BLaER1 treated with 17β-estradiol and CSF1 and Interleukin-3, amounts not matched to agents 10 nM and 100 nM (cell line): ENCODE measurements at regions not wholly inside any gene's neighbourhood (a gene's known extent, or its start where the extent isn't known, plus 50 kb on each side); places are given as distances from the start of the nearest gene placed in this dataset.
"Not testable (repeated sequence)": the region's sequence is repeated elsewhere in the genome, so short reads cannot be mapped to it uniquely, and the experiment has no call there.

Experiments used
- H3K27ac ChIP-seq, 11 experiments: shearing (Covaris generic); formaldehyde crosslinking; 2 replicates each; pipeline ENCODE4 v1.8.1; 2022
- H3K27me3 ChIP-seq, 11 experiments: shearing (Covaris generic); formaldehyde crosslinking; 2 replicates each; pipeline ENCODE4 v1.8.1; 2022
- H3K36me3 ChIP-seq, 11 experiments: shearing (Covaris generic); formaldehyde crosslinking; 2 replicates each; pipeline ENCODE4 v1.8.1; 2022
- H3K4me1 ChIP-seq, 10 experiments: shearing (Covaris generic); formaldehyde crosslinking; 2 replicates each; pipeline ENCODE4 v1.8.1; 2022
- H3K4me2 ChIP-seq, 11 experiments: shearing (Covaris generic); formaldehyde crosslinking; 2 replicates each; pipeline ENCODE4 v1.8.1; 2022
- H3K4me3 ChIP-seq, 10 experiments: shearing (Covaris generic); formaldehyde crosslinking; 2 replicates each; pipeline ENCODE4 v1.8.1; 2022
- H3K9ac ChIP-seq, 11 experiments: shearing (Covaris generic); formaldehyde crosslinking; 2 replicates each; pipeline ENCODE4 v1.8.1; 2022
- H3K9me3 ChIP-seq, 11 experiments: shearing (Covaris generic); formaldehyde crosslinking; replicated peaks in 1 of 11; 2 replicates each; pipeline ENCODE4 v1.8.1; 2022
- H4K20me1 ChIP-seq, 11 experiments: shearing (Covaris generic); formaldehyde crosslinking; 2 replicates each; pipeline ENCODE4 v1.8.1; 2022
- Cebpa-rat ChIP-seq, 11 experiments: shearing (Covaris generic); IDR thresholded peaks; 2 replicates each; pipeline ENCODE4 v1.8.1; 2022

DNA sequence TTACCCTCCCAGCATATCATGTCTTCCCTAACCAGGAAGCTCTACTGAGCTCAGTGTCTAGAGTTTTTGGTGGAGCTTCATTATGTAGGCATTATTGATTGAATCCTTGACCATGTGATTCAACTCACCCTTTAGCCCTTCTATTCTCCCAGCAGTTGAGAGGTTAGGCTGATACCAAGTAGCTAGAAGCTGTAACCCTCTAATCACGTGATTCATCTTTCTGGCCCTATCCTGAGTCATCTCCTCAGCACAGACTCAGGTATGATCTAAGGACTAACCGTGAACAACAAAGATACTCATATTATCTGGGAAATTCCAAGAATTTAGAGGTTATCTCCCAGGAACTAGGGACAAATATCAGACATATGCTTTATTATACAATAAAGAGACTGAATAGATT lies 625.5 kb downstream of the JRKL start:
- Histone ChIP-seq H3K27me3 (no peaks in the 10 kb centered on the region), H4K20me1 (no peaks in the 10 kb centered on the region), H3K9me3 (0 out of 22 replicates have a peak, but pooled peaks cover 0 to 5% (median 0%) of the 10 kb centered on the region in 11 experiments), H3K4me2 (no peak overlapping the region), H3K27ac (no peak overlapping the region), H3K9ac (no peak overlapping the region), H3K4me3 (no peak overlapping the region), H3K4me1 (no peaks in the 10 kb centered on the region), H3K36me3 (no peaks in the 10 kb centered on the region)
- TF ChIP-seq Cebpa-rat (IDR thresholded peaks at IDR 0.05), result no peak

DNA sequence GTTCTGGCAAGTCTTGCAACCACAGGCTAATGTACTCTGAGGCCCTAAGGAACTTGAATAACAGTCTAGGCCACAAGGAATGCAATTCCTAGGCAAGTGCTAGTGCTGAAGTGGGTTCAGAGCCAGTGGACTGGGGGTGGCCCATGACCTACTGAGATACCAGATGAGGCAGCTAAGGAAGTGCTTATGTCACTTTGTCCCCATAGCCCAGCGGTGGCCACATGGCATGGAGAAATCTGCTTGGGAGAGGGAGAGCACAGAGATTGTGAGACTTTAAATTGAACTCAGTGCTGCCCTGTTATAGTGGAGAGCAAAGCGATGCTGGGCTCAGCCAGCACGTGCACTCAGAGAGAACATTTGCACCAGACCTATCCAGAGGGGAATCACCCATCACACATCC lies 629.5 kb downstream of the JRKL start:
- no peak for TF ChIP-seq Cebpa-rat (IDR thresholded peaks at IDR 0.05)
- no peak overlapping the region for H3K27ac ChIP-seq
- no peak overlapping the region for H3K9ac ChIP-seq
- no peaks in the 10 kb centered on the region for H3K4me1 ChIP-seq
- H3K27me3 ChIP-seq, result no peaks in the 10 kb centered on the region
- H3K4me2 ChIP-seq, result no peak overlapping the region
- no peaks in the 10 kb centered on the region for H3K36me3 ChIP-seq
- H4K20me1 ChIP-seq, result no peaks in the 10 kb centered on the region
- no peaks in the 10 kb centered on the region for H3K9me3 ChIP-seq
- no peak overlapping the region for H3K4me3 ChIP-seq

DNA sequence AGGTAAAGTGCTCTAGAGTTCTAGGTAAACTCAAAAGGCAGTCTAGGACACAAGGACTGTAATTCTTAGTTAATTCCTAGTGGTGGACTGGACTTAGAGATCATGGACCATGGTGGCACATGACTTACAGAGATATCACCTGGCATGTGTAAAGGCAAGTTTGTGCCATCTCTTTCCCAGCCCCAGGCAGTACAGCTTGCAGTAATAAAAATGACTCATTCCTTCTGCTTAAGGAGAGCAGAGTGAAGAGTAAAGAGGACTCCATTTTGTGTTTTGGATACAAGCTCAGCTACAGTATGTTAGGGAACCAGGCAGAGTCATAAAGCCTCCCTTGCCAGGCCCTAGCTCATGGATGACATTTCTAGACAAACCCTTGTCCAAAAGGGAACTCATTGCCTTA lies 629.9 kb downstream of the JRKL start:
- no peaks in the 10 kb centered on the region for H3K27me3 ChIP-seq
- no peaks in the 10 kb centered on the region for H3K36me3 ChIP-seq
- H3K4me1 ChIP-seq, result no peaks in the 10 kb centered on the region
- TF ChIP-seq Cebpa-rat (IDR thresholded peaks at IDR 0.05), result no peak
- no peak overlapping the region for H3K27ac ChIP-seq
- no peaks in the 10 kb centered on the region for H4K20me1 ChIP-seq
- H3K9me3 ChIP-seq, result no peaks in the 10 kb centered on the region
- H3K4me3 ChIP-seq, result no peak overlapping the region
- H3K9ac ChIP-seq, result no peak overlapping the region
- no peak overlapping the region for H3K4me2 ChIP-seq

DNA sequence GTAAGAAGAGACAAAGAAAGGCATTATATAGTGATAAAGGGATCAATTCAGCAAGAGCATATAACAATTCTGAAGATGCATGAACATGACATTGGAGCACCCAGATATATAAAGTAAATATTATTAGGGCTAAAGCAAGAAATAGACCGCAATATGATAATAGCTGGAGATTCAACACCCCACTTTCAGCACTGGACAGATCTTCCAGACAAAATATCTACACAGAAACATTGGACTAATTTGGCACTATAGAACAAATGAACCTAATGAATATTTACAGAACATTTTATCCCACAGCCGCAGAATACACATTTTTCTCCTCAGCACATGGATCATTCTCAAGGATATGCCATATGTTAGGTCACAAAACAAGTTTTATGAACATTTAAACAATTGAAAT lies 633.1 kb downstream of the JRKL start:
- Histone ChIP-seq H3K27ac (no peak overlapping the region), H3K4me3 (no peak overlapping the region), H3K9ac (no peak overlapping the region), H3K4me2 (no peak overlapping the region), H4K20me1 (no peaks in the 10 kb centered on the region), H3K9me3 (peaks cover 0 to 4% (median 0%) of the 10 kb centered on the region in 11 experiments; a peak in 1 of 22 replicates), H3K4me1 (no peaks in the 10 kb centered on the region), H3K27me3 (no peaks in the 10 kb centered on the region), H3K36me3 (no peaks in the 10 kb centered on the region)
- no peak for TF ChIP-seq Cebpa-rat (IDR thresholded peaks at IDR 0.05)

DNA sequence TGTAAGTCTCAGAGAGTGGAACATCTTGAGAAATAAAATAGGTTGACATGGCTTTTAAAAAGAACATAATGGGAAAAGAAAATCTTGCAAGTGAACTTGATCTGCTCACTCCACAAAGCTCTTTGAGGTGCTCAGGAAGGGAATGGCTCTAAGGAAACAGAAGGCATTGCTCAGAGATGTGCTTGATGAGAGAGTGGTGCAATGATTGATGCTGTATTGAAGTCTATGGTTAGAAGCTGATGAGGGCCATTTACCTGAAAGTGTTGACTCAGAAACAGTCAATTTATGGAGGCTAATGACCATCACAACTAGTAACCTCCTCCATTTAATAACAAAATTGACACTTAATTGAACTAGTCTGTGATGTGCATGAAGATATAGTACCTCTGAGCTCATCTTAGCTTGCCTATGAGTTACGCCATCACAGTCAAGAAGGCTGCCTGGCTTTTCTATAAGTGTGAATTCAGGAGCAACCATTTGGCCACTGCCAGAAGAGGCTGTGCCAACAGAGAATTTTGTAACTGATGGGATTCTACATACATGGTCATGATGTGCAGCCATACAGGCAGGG lies 639.1 kb downstream of the JRKL start:
- Histone ChIP-seq H3K4me2 (no peak overlapping the region), H3K9ac (no peak overlapping the region), H3K27me3 (no peaks in the 10 kb centered on the region), H3K4me3 (no peak overlapping the region), H3K27ac (no peak overlapping the region), H3K9me3 (peaks cover 0 to 4% (median 0%) of the 10 kb centered on the region in 11 experiments; a peak in 1 of 22 replicates), H3K36me3 (no peaks in the 10 kb centered on the region), H4K20me1 (no peaks in the 10 kb centered on the region), H3K4me1 (no peaks in the 10 kb centered on the region)
- no peak for TF ChIP-seq Cebpa-rat (IDR thresholded peaks at IDR 0.05)

DNA sequence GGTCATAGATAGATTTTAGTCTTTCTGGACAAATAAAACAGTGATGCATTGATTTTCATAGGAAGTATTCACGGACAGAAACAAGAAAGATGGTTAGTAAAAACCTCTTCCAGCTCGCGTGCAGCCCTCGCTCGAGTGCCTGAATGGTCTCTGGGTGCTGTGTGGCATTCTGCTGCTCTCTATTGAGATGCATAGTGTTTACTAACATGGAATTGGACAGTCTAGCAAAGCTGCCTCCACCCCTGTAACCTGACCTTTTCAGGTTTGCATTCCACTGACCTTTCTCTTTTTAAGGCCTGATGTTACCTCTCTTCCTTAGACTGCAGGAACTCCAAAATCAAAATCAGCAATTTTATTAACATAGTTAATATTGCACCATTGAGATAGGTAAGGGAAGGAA lies 643.4 kb downstream of the JRKL start:
- Histone ChIP-seq H3K4me1 (no peaks in the 10 kb centered on the region), H3K36me3 (no peaks in the 10 kb centered on the region), H4K20me1 (no peaks in the 10 kb centered on the region), H3K4me2 (no peak overlapping the region), H3K9ac (no peak overlapping the region), H3K27me3 (no peaks in the 10 kb centered on the region), H3K27ac (no peak overlapping the region), H3K9me3 (no peaks in the 10 kb centered on the region), H3K4me3 (no peak overlapping the region)
- TF ChIP-seq Cebpa-rat (IDR thresholded peaks at IDR 0.05), result no peak

DNA sequence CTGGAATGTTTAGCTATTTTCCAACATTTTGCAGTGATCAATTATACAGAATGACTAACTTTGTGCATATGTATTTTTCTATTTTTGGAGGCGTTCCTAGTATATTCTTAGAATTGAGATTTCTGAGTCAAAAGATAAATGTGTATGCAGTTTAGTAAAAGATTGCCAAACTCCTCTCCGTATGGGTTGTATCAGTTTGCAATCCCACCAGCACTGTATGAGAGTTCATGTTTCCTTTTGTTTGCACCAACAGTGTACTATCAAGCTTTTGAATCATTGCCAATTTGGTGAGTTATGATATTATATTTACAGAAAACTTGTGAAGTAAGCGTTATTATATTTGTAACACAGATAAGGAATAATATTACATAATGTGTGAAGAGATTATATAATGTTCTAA lies 658.7 kb downstream of the JRKL start:
- H3K4me2 ChIP-seq, result no peak overlapping the region
- TF ChIP-seq Cebpa-rat (IDR thresholded peaks at IDR 0.05), result no peak
- H3K4me1 ChIP-seq, result no peaks in the 10 kb centered on the region
- no peaks in the 10 kb centered on the region for H3K9me3 ChIP-seq
- no peak overlapping the region for H3K9ac ChIP-seq
- H3K27ac ChIP-seq, result no peak overlapping the region
- no peaks in the 10 kb centered on the region for H3K36me3 ChIP-seq
- H3K4me3 ChIP-seq, result no peak overlapping the region
- H3K27me3 ChIP-seq, result no peaks in the 10 kb centered on the region
- H4K20me1 ChIP-seq, result no peaks in the 10 kb centered on the region

DNA sequence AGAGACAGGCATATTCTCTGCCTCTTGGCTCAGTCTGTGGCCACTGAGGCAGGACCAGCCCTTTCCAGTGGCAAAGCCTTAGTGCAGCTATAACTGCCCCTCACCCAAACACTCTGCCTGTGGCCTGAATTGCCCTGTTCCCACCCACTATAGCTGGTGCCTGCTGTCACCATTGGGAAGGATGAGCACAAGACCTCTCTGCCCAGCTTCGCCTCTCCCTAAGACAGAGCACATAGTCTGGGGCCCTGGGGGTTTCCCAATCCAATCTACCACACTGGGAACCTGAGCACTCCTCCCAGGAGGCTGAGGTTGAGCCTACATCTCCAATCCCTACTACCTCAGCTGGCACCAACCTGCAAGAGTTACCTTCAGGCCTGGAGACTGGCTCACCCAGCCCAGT lies 670.4 kb downstream of the JRKL start:
- no peak overlapping the region for H3K4me2 ChIP-seq
- TF ChIP-seq Cebpa-rat (IDR thresholded peaks at IDR 0.05), result no peak
- H3K9me3 ChIP-seq, result peaks cover 0 to 8% (median 5%) of the 10 kb centered on the region in 11 experiments; a peak in 5 of 22 replicates
- H3K4me1 ChIP-seq, result no peaks in the 10 kb centered on the region
- no peak overlapping the region for H3K4me3 ChIP-seq
- H4K20me1 ChIP-seq, result no peaks in the 10 kb centered on the region
- no peaks in the 10 kb centered on the region for H3K27me3 ChIP-seq
- no peak overlapping the region for H3K9ac ChIP-seq
- no peak overlapping the region for H3K27ac ChIP-seq
- H3K36me3 ChIP-seq, result no peaks in the 10 kb centered on the region

DNA sequence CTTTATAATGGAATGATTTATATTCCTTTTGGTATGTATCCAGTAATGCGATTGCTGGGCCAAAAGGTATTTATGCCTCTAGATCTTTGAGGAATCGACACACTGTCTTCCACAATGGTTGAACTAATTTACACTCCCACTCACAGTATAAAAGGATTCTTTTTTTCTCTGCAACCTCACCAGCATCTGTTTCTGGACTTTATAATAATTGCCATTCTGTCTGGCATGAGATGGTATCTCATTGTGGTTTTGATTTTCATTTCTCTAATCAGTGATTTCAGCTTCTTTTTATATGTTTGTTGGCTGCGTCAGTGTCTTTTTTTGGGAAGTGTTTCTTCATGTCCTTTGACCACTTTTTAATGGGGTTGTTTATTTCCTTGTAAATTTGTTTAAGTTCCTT lies 679.3 kb downstream of the JRKL start:
- H3K36me3 ChIP-seq, result no peaks in the 10 kb centered on the region
- no peaks in the 10 kb centered on the region for H4K20me1 ChIP-seq
- no peak overlapping the region for H3K4me3 ChIP-seq
- H3K9ac ChIP-seq, result no peak overlapping the region
- no peaks in the 10 kb centered on the region for H3K27me3 ChIP-seq
- H3K4me1 ChIP-seq, result no peaks in the 10 kb centered on the region
- no peak overlapping the region for H3K27ac ChIP-seq
- H3K9me3 ChIP-seq, result peaks cover 27 to 37% (median 33%) of the 10 kb centered on the region in 11 experiments
- no peak overlapping the region for H3K4me2 ChIP-seq
- no peak for TF ChIP-seq Cebpa-rat (IDR thresholded peaks at IDR 0.05)

DNA sequence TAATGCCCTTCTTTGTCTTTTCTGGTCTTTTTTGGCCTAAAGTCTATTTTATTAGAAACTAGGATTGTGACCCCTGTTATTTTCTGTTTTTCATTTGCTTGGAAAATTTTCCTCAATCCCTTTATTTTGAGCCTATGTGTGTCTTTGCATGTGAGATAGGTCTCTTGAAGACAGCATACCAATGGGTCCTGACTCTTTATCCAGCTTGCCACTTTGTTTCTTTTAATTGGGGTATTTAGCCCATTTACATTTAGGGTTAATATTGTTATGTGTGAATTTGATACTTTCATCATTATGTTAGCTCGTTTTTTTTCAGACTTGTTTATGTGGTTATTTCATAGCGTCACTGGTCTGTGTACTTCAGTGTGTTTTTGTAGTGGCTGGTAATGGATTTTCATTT lies 682.6 kb downstream of the JRKL start:
- Histone ChIP-seq H3K4me1 (no peaks in the 10 kb centered on the region), H3K36me3 (no peaks in the 10 kb centered on the region), H3K4me3 (no peak overlapping the region), H3K9ac (no peak overlapping the region), H3K27me3 (no peaks in the 10 kb centered on the region), H3K9me3 (peaks cover 36 to 45% (median 40%) of the 10 kb centered on the region in 11 experiments), H3K27ac (no peak overlapping the region), H3K4me2 (no peak overlapping the region), H4K20me1 (no peaks in the 10 kb centered on the region)
- no peak for TF ChIP-seq Cebpa-rat (IDR thresholded peaks at IDR 0.05)

DNA sequence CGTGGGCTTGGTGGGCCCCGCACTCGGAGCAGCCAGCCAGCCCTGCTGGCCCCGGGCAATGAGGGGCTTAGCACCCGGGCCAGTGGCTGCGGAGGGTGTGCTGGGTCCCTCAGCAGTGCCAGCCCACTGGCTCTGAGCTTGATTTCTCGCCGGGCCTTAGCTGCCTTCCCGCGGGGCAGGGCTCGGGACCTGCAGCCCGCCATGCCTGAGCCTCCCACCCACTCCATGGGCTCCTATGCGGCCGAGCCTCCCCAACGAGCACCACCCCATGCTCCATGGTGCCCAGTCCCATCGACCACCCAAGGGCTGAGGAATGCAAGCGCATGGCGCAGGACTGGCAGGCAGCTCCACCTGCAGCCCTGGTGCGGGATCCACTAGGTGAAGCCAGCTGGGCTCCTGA lies 686.9 kb downstream of the JRKL start:
- H3K4me2 ChIP-seq, H4K20me1 ChIP-seq, H3K9ac ChIP-seq, H3K4me3 ChIP-seq, H3K27ac ChIP-seq, H3K4me1 ChIP-seq, H3K36me3 ChIP-seq, H3K27me3 ChIP-seq: not testable (repeated sequence)
- peaks cover 30 to 39% (median 32%) of the 10 kb centered on the region in 11 experiments for H3K9me3 ChIP-seq
